ENCODE measurements at regions not wholly inside any gene's neighbourhood (a gene's known extent, or its start where the extent isn't known, plus 50 kb on each side); places are given as distances from the start of the nearest gene placed in this dataset.

GRCh38 chr15:62591842-62592838, 427.1 kb upstream of the C2CD4B start:
- no peak for DNase-seq

GRCh38 chr15:62592920-62593319, 427.8 kb upstream of the C2CD4B start:
- DNase-seq, result no peak

GRCh38 chr15:62593681-62594399, 428.8 kb upstream of the C2CD4B start:
- DNase-seq, result no peak

DNA sequence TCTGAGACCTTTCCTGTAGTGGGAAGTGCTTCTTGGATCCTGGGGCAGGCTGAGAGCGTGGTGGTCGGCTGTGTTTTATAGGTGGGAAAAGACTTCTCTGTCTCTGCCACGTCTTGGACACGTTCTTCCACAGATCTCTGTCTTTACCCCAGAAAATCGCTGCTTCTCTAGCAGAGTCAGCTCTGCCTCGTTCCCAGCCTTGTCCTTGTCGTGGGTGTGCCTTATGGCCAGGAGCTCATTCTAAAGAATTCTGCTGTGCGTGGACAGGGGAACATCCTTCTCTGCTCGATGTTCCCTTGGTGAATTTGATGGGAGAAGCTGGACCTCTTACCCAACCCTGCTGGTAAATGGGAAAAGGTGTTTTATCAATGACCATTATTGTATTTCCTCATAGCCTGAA, 433.1 kb upstream of the C2CD4B start:
- no peak for DNase-seq

DNA sequence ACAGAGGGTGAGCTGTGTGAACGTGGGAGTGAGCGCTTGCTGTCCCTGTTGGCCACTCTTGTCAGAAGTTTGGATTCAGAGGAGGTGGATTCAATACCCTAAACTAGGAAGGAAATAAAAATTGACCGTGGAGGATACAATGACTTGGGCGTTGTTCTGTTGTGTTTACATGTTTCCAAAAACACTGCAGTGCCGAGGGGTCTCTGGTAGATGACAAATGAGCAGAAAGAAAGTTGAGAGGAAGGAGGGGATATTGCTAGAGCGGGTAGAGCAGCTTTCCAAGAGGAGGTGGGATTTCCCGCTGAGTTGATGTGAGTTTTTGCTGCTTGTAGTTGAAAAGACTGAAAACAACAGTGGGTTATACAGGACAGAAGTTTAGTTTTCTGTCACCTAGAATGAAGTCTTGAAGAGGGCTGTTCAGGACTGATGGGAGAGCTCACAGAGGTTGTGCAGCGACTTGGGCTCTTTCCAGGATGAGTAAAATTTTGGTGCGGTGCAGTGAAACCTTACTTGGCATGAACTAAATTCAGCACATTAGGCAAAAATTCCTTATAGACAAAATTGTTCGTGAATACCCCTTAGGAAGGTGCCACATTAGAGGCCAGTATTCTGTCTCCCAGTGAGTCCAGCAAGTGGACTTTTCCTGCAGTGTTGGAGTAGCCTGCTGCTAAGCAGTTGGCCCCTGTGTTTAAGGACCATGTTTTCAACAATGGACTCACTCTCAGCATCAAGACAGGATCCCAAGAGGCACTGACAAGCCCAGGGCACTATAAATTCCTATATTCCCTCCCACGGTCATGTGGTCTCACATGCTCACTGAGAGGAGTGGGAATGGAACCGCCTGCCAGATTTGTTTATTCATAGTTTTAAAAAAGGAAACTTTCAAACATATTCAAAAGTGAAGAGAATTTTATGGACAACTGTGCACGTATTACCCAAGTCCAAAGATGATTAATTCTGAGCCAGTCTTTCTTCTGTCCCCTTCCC, 435.0 kb upstream of the C2CD4B start:
- no peak for DNase-seq

DNA sequence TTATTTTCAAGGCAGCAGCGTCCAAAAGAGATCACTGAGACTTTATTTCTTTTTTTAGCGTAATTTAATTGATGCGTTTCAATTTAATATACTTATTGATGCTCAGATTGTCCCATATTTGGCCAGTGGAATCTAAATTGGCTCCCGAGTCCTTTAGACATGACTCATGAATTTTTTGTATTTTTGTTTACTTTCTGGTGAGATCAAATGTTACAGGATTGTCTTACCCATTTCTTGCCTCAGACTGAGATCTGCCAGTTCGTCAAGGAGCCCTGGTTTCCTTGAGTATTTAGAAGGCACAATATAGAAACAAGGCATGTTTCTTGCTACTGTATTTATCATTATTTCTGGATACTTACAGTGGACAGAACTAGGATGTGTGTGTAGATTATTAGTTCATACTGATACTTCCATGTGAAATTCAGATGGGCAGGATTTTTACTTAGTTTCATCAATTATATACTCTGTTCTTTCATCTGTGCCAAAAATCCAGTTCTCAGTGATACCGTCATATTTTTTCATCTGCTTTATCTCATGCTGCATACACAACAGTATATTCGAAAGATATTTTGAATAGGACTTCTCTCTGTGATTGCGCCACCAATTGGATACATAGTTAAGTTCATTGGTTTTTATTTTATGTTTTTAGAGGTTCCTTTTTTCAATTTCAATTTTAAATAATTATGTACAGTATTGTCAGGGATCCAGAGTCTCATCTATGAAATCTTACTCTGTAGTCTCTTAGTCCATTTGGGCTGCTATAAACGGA, 436.9 kb upstream of the C2CD4B start:
- no peak for DNase-seq

GRCh38 chr15:62603742-62604141, 438.7 kb upstream of the C2CD4B start:
- no peak for DNase-seq

- no peak for DNase-seq
Observed at GRCh38 chr15:62605282-62605681, 437.3 kb upstream of the TPM1 start.

GRCh38 chr15:62606376-62607113, 436.0 kb upstream of the TPM1 start:
- DNase-seq, result no peak

- DNase-seq, result no peak
Observed at GRCh38 chr15:62607114-62607462, 435.5 kb upstream of the TPM1 start.

- DNase-seq, result no peak
Observed at GRCh38 chr15:62607643-62608042, 434.9 kb upstream of the TPM1 start.

DNA sequence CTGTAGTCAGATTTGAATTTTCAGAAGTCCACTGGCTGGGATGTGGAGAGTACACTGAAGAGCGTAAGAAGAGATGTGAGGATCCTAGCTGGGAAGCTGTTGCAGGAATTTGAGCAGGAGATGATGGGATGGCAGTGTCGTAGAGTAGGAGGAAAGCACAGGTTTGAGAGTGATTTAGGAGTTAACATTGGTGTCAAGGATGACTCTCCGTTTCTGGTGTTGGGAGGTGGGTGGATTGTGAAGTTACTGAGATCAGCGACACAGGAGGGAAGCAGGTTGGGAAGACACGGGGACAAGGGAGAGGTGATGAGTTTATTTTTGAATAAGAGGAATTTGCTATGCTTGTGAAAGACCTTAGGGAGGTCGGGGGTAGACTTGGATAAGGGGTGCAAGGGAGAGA, 434.2 kb upstream of the TPM1 start:
- DNase-seq, result no peak

DNA sequence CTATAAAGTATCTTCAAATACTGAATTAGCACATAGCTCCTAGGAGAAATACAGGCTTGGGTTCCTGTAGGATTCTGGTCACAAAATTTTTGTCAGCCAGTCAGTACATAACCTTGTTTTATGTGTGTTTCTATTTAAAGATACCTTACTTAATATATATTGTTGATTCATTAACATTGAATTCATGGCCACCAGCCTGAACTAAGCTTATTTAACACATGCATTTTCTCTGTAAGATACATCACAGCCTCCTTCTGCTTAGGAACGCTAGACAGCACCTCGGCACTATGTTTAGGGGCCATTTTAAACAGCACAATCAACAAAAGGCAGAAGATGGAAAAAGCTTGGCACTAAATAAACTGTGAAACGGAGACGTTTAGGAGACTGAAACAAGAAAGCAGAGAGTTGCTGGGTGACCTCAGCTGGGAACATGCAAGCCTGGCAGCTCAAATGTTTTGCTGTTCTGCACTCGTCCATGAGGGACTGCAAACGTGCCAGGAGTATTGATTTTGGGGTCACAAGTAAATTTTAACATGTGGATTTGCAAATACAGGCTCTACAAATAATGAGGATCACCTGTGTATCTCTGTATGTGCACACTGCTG, 432.2 kb upstream of the TPM1 start:
- DNase-seq, result no peak

GRCh38 chr15:62611002-62611401, 431.5 kb upstream of the TPM1 start:
- no peak for DNase-seq

DNA sequence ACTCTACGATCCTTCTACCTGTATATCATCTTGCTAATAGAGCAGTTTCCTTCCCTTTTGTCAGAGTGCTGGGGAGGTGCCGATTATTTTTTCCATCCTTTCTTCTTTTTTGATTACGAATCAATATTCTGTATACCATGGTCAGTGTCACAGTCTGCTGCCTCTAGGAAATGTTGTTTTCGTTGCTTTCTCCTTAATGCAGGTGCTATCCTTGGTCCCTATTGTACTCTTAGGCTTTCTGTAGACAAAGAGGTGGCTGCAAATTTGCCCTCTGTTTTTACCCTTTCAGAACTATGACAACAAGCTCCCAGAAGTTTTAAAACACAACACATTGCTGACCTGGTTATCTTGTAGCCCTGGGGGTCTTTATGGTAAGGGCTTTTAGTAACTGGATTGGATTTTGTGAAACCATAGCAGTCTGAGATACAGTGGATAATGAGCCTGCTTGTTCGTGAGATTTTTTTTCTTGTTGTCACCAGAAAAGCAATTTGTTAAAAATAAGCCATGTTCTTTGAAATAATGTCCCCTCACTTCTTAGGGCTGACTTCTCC, 430.3 kb upstream of the TPM1 start:
- DNase-seq, result no peak

DNA sequence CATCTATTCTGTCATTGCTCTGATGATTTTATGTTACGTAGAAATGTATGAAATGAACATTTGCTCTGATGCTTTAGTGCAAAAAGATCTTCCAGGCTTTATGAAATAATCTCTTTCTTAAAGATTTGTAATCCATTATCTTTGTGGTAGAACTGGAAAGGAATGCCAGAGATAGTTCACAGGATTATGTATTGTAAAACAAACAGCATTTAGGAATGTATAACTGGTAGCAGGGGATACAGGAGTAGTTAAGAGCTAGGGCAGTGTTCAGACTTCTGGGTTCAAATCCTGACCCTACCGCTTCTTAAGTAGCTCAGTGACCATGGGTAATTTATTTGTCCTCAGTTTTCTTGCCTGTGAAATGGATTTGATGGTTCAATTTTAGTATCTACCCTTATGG, 429.8 kb upstream of the TPM1 start:
- DNase-seq, result no peak

DNA sequence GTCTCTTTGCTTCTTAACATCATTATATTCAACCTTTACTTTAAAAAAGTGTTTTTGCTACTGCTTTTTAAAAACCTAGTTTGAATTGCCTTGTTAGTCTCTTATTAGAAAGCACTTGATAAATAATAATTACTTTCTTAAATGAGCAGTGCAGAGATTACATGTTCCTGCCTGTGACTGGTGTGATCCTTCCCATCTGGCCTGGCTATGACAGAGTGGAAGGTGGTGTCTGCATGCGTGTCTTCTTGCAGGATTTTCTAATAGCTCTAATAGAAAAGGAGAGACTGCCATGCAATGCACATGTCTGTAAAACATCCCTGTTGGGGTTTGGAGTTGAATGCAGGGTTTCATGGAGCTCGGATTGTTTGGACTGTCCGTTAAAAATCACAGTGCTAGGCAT, 425.8 kb upstream of the TPM1 start:
- no peak for DNase-seq

DNA sequence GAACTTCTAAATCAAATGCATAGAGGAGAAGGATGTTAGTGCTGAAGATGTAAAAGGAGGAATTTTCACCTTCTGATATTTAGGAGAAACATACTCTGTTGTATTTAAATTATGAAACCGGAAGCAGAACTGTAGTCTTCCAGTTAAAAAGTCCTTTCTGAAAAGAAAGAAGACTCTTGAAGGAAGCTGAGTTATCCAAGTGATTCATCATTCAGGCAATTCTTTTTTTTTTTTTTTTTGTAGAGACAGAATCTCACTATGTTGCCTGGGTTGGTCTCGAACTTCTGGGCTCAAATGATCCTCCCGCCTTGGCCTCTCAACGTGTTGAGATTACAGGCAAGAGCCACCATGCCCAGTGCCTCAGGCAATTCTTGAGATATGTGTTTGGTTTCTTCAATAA, 424.8 kb upstream of the TPM1 start:
- DNase-seq, result no peak

DNA sequence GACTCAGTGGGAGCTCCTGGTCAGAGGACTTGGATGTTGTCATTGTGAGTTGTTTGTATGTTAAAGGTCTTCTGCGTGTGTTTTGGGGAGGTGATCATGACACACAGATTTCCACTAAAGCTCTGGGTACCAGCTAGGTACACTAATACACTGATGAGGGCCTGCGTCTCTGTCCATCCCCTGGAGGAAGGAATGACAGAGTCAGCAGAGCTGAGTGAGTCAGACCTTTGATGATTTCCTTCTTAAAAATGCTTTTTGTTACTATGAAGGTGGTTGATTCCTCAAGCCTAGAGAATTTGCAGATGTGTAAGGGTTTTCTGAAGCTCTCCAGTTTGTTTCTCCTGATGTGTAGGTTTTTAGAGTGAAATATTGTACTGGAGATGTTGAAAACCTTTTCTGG, 424.1 kb upstream of the TPM1 start:
- no peak for DNase-seq

DNA sequence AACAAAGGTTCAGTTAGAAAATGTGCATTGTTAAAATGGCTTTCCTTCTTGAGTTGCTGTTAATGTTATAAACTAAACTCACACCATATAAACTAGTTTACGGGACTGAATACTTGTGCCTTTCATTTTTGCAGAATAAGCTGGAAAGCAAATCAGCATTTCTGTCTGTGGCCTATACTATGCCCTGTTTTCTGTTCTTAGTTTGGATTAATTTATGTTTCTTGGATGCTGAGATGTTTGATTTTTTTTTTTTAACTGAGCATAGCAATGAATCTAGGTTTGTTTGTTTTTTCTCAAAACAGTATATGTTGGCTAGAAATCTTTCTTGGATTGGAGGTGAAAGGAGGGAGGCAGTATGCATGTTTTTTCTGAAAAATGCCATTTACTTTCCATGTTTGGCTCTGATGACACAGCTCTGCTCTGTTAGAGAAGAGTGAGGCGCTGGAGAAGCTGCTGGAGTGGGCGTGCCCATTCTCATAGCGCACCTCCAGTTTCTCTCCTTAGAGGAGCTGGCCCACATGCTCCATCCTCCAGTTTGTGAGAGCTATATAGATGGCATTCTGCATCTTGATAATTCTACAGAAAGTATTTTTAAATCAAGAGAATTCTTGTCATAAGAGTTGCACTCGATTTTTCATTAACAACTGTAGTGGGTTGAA, 423.6 kb upstream of the TPM1 start:
- no peak for DNase-seq

All from stimulated activated CD4-positive, alpha-beta T cell treated with anti-CD3 and anti-CD28 coated beads, Interleukin-2, amount 100 ng/mL, for 48 hours (primary cell).